ENCODE measurements at regions not wholly inside any gene's neighbourhood (a gene's known extent, or its start where the extent isn't known, plus 50 kb on each side); places are given as distances from the start of the nearest gene placed in this dataset.
A peak's percentile ranks its signal among the peaks of the same experiment; 100 is the strongest.

DNA sequence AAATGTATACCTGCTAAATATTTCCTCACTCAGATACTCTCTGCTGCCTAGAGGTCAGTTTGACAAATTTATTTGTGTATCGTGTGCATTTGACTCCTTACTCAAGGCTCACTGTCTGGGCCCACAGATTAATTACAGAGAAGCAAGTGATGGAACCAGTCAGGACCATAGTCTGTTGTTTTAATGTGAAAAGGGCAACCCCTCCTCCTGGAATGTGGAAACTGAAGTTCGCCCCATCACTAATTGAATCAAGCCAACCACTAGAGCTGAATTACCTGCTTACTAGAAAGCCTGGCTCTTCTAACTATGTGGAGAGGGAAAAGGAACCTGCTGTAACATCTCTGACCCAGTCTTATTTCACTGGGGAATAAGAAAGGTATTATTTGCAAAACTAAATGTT is 199.9 kb upstream of the KRR1 start:
- H3K36me3 Mint-ChIP-seq (ENCODE audit: low read depth): no peaks in the 10 kb centered on the region
- H3K27me3 Mint-ChIP-seq: peaks cover 4% of the 10 kb centered on the region
- no peaks in the 10 kb centered on the region for H3K9me3 Mint-ChIP-seq
- no peak overlapping the region for H3K27ac Mint-ChIP-seq
- no peak overlapping the region for H3K4me3 Mint-ChIP-seq
- peaks cover 23% of the 10 kb centered on the region for H3K4me1 Mint-ChIP-seq (ENCODE audit: low read depth)

DNA sequence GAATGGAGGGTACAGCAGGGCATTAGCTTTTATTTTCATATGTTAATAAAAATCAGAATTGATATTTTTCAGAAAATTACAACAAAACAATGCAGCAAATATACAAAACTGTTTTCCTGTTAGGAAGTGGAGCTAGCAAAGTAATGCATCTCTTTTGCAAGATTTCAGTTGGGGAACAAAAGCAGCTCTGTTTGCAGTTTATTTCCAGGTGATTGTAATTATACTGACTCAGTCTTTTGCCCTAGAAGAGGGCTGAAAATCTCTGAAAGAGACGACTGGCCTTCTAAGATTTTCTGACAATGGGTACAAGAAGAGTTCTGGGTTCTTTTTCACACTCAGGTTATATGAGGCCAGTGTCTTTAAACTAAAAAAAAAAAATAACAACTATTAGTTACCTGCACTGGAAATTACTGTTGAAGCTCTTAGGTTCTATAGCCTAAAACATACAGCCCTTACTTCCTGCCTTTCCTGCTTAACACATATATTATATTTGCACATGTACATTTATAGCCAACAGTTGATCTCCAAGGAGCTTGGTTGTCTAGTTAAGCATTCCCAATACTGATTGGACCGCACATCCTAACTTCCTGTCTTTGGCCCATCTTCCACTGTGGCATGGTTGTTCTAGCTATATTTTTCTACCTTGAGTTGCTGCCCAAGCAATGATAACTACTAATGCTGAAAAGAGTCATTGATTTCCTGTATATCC is 199.1 kb upstream of the KRR1 start:
- H3K36me3 Mint-ChIP-seq (ENCODE audit: low read depth): no peaks in the 10 kb centered on the region
- no peaks in the 10 kb centered on the region for H3K9me3 Mint-ChIP-seq
- peaks cover 23% of the 10 kb centered on the region for H3K4me1 Mint-ChIP-seq (ENCODE audit: low read depth)
- H3K27me3 Mint-ChIP-seq: peaks cover 4% of the 10 kb centered on the region
- H3K27ac Mint-ChIP-seq: no peak overlapping the region
- H3K4me3 Mint-ChIP-seq: no peak overlapping the region

DNA sequence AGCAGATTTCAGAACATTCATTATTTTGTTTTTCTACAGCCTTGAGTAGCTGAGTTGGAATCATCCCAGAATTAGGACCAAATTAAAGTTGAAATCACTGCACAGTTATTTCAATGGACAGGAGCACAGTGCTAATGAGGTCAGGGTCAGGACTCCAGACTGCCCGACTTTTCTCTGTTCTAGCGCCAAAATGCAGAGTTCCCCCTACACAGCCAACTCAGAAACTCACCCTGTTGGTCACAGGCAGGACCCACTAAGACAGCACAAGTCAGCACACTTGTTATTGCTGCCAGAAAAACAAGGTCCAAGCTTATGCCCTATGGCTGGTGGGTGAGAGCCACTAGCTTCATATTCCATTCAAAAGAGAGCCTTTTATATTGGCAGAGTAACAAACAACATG is 198.1 kb upstream of the KRR1 start:
- Mint-ChIP-seq H3K9me3 (no peaks in the 10 kb centered on the region), H3K27me3 (peaks cover 4% of the 10 kb centered on the region), H3K4me1 (ENCODE audit: low read depth) (peaks cover 20% of the 10 kb centered on the region), H3K36me3 (ENCODE audit: low read depth) (no peaks in the 10 kb centered on the region), H3K4me3 (no peak overlapping the region), H3K27ac (no peak overlapping the region)

DNA sequence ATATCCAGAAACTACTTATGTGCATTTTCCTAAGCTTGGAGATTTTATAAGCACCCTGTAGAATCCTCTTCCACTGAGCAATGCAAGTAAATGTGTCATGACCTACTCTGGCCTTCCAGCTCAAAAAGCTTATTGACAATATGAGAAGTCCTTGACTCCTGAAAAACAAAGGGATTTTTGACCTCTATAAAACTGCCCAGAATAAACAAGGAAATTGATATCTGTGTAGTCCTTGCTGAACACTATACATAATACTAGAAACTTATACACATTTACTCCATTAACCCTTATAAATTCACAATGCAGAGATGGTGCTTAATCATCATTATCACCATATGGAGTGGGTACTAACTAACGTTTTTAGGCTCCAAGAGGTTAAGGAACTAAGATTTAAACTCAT is 197.4 kb upstream of the KRR1 start:
- H3K27me3 Mint-ChIP-seq: peaks cover 4% of the 10 kb centered on the region

DNA sequence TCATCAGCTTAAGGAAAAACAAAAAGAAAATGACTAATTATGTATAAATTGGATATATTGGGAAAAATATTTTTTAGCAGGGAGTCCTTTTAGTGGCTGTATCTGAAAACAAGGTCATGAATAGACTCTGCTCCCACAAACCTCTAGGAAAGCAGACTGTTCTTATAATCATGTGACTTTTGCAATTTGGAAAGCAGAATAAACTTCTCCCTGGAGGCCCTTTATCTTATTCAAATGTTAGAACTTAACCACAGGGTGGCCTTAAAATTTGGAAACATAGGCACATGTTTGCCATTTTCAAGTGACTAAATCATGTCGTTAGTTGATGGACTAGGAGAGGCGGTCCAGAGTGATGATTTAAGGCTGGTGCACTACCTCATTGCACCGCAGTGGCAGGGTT is 196.6 kb upstream of the KRR1 start:
- Mint-ChIP-seq H3K9me3 (no peaks in the 10 kb centered on the region), H3K36me3 (ENCODE audit: low read depth) (no peaks in the 10 kb centered on the region), H3K27me3 (peaks cover 4% of the 10 kb centered on the region), H3K4me3 (no peak overlapping the region), H3K27ac (no peak overlapping the region), H3K4me1 (ENCODE audit: low read depth) (peaks cover 9% of the 10 kb centered on the region)

More for the DNA sequence above, 197.4 kb upstream of the KRR1 start:
- Mint-ChIP-seq H3K36me3 (ENCODE audit: low read depth) (no peaks in the 10 kb centered on the region), H3K4me1 (ENCODE audit: low read depth) (peaks cover 15% of the 10 kb centered on the region), H3K4me3 (no peak overlapping the region), H3K27ac (no peak overlapping the region), H3K9me3 (no peaks in the 10 kb centered on the region)

DNA sequence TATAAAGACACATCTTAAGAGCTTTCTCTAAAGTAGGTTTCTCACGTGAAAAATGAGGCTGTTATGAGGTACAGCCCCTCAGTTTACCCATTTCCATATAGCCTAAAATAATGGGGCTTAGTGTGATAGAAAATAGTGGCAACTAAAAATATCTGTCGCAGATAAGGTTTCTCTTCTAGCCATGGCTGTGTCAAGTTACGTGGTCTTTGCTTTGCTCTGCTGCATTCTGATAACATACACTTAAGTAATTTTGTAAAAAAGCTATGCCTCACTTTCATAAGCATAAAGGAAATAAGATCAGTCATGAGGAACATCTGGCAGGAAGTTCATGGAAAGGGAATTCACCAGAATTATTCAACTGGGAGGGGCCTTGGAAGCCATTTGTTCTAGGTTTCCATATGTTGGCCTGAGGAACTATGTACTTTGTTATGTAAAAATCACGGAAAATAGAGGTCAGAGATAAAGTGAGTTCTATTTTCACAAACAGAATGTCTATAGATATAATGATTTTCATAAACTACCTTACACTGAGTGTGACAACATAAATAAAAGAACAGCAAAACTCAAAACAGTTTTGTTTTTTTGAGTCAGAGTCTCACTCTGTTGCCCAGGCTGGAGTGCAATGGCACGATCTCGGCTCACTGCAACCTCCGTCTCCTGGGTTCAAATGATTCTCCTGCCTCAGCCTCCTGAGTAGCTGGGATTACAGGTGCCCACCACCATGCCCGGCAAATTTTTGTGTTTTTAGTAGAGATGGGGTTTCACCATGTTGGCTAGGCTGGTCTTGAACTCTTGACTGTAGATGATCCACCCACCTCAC is 195.6 kb upstream of the KRR1 start:
- no peak overlapping the region for H3K27ac Mint-ChIP-seq
- peaks cover 4% of the 10 kb centered on the region for H3K27me3 Mint-ChIP-seq
- H3K4me1 Mint-ChIP-seq (ENCODE audit: low read depth): peaks cover 8% of the 10 kb centered on the region
- no peaks in the 10 kb centered on the region for H3K36me3 Mint-ChIP-seq (ENCODE audit: low read depth)
- H3K9me3 Mint-ChIP-seq: no peaks in the 10 kb centered on the region
- H3K4me3 Mint-ChIP-seq: no peak overlapping the region

DNA sequence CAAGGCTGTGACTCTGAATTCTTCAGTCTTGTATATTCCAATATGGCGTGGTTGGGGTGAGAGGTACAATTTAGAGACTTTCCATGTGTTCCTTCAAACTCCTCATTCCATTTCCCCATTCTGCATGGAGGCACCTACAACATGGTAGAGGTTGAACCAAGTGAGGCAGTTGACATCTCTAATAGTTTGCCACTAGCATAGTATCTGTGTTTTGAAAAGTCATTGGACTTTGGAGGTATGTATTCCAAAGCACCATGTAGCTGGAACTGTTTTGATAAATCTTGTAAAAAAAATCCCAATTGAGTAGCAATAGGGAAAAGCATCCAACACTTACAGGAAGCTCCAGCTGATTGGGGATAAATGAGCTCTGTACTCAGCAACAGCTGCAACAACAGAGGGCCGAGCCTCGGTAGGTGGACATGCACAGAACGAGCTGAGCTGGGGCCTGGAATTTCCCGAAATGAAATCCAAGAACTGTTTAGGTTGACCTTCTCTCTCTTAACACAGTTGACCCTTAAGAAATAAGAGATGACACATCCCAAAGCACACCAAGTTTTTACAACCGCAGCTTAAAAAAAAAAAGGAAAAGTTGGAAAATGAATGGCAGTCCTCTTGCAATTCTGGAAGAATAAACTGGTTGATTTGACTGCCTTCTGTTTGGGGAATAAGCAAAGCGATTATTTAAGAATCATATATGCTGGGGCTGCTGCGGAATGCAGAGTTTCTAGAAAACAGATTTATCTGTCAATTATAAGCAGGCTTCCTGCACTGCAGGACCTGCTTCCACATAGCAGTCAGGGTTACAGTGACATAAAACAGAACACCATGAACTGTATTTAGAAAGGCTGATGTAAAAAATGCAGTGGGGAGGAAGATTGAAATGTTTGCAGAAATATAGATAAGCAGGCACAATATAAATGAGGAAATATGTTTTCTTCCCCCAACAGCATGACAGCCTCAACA is 194.6 kb upstream of the KRR1 start:
- no peak overlapping the region for H3K4me3 Mint-ChIP-seq
- peaks cover 9% of the 10 kb centered on the region for H3K4me1 Mint-ChIP-seq (ENCODE audit: low read depth)
- no peaks in the 10 kb centered on the region for H3K36me3 Mint-ChIP-seq (ENCODE audit: low read depth)
- no peak overlapping the region for H3K27ac Mint-ChIP-seq
- H3K9me3 Mint-ChIP-seq: no peaks in the 10 kb centered on the region
- H3K27me3 Mint-ChIP-seq: peaks cover 4% of the 10 kb centered on the region

DNA sequence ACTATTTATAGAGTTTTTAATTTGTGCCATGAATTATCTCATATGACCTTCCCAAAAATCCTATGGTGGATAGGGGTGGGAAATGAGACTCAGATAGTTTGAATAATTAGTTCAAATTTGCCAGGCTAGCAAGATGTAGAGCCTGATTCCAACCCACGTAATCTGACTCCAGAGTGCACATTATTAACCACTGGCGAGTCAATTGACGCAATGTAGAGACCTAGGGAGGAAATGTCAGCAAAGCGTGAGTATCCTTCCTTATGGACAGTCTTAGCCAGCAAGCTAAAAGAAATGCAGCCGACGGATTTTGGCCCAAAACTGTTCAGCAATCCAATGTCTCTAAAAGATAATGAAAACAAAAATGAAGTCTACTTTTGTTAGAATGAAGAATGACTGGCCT is 193.3 kb upstream of the KRR1 start:
- peaks cover 9% of the 10 kb centered on the region for H3K4me1 Mint-ChIP-seq (ENCODE audit: low read depth)
- H3K36me3 Mint-ChIP-seq (ENCODE audit: low read depth): no peaks in the 10 kb centered on the region
- peaks cover 4% of the 10 kb centered on the region for H3K27me3 Mint-ChIP-seq

DNA sequence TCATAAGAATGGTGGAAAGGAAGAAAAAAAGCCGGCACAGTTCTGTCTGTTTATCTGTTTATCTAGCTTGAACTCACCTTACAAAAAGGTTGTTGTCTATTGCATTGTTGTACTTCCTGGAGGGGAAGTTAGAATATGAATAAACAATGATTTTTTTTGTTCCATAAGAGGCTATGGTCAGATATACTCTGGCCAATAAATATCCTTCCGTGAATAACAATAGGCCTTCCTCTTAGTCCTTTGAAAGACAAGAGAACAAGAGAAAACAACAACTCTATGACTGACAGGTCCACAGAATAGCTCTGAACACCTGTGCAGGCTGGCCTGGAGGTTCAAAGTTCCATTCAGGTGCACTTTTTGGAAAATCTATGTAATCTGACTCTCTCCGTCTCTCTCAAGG is 192.8 kb upstream of the KRR1 start:
- peaks cover 9% of the 10 kb centered on the region for H3K4me1 Mint-ChIP-seq (ENCODE audit: low read depth)
- H3K9me3 Mint-ChIP-seq: no peaks in the 10 kb centered on the region

More for the DNA sequence above, 193.3 kb upstream of the KRR1 start:
- no peak overlapping the region for H3K4me3 Mint-ChIP-seq
- H3K27ac Mint-ChIP-seq: no peak overlapping the region
- no peaks in the 10 kb centered on the region for H3K9me3 Mint-ChIP-seq

DNA sequence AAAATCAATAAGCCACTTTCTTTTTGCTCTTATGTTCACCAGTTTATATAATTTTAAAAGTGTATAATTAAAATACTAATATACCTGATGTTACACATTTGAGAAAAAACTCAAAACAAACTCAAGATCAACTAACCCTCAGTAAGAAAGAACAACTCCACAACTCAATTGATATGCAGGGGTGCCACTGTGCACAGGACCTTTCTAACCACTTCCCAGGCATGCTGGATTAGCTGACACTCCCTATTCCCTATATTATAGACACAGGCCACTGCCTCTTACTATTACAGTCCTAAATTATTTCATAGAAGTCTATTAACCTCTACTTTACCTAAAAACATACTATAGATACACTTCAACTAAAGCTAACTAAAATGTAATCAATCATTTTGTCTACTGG is 191.7 kb upstream of the KRR1 start:
- Mint-ChIP-seq H3K27me3 (no peaks in the 10 kb centered on the region), H3K9me3 (no peaks in the 10 kb centered on the region), H3K27ac (no peak overlapping the region), H3K36me3 (ENCODE audit: low read depth) (no peaks in the 10 kb centered on the region), H3K4me3 (no peak overlapping the region), H3K4me1 (ENCODE audit: low read depth) (peaks cover 9% of the 10 kb centered on the region)

More for the DNA sequence above, 192.8 kb upstream of the KRR1 start:
- no peaks in the 10 kb centered on the region for H3K36me3 Mint-ChIP-seq (ENCODE audit: low read depth)
- H3K4me3 Mint-ChIP-seq: no peak overlapping the region
- no peak overlapping the region for H3K27ac Mint-ChIP-seq
- peaks cover 4% of the 10 kb centered on the region for H3K27me3 Mint-ChIP-seq

DNA sequence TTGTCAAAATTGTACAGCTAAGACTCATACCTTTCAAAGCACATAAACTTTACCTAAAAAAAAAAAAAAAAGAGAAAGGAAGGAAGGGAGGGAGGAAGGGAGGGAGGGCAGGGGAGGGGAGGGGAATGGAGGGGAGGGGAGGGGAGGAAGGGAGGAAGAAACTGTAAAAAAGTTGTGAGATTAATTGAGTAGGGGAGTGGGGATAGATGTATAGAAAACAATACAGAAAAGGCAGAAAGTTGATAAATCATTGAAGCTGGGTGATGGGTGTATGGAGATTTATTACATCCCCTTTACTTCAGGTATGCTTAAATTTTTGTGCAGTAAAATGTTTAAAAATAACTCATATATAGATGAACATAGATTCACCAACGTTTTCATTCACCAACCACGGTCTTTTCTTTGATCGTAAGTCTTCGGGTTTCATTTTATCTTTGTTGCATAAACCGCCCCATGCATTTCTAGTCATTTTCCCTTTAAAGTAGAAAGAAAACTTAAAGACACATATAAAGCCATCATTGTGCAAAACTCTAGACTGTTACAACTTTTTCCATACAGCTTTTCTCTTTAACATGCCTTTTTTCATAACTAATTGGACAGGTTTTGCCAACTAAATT is 191.2 kb upstream of the KRR1 start:
- Mint-ChIP-seq H3K27ac (no peak overlapping the region), H3K27me3 (no peaks in the 10 kb centered on the region), H3K36me3 (ENCODE audit: low read depth) (no peaks in the 10 kb centered on the region), H3K4me1 (ENCODE audit: low read depth) (peaks cover 9% of the 10 kb centered on the region), H3K9me3 (no peaks in the 10 kb centered on the region), H3K4me3 (no peak overlapping the region)

DNA sequence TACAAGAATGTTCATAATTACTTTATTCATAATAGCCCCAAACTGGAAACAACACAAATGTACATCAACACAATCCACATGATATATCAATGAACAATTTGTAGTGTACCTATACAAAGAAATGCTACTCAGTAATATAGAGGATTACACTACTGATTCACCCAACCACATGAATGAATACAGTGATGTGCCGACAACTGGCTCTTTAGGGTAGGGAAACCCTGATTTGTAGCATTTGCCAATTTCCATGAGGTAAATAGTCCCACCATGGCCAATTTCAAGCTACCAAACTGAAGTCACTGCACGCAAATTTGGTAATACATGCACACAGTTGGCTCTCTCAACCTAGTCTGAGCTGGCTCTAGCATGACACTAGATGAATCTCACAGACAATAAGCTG is 190.4 kb upstream of the KRR1 start:
- Mint-ChIP-seq H3K4me3 (peak overlapping the region; percentile 33), H3K27ac (no peak overlapping the region), H3K4me1 (ENCODE audit: low read depth) (peaks cover 9% of the 10 kb centered on the region), H3K36me3 (ENCODE audit: low read depth) (no peaks in the 10 kb centered on the region), H3K9me3 (no peaks in the 10 kb centered on the region), H3K27me3 (no peaks in the 10 kb centered on the region)

DNA sequence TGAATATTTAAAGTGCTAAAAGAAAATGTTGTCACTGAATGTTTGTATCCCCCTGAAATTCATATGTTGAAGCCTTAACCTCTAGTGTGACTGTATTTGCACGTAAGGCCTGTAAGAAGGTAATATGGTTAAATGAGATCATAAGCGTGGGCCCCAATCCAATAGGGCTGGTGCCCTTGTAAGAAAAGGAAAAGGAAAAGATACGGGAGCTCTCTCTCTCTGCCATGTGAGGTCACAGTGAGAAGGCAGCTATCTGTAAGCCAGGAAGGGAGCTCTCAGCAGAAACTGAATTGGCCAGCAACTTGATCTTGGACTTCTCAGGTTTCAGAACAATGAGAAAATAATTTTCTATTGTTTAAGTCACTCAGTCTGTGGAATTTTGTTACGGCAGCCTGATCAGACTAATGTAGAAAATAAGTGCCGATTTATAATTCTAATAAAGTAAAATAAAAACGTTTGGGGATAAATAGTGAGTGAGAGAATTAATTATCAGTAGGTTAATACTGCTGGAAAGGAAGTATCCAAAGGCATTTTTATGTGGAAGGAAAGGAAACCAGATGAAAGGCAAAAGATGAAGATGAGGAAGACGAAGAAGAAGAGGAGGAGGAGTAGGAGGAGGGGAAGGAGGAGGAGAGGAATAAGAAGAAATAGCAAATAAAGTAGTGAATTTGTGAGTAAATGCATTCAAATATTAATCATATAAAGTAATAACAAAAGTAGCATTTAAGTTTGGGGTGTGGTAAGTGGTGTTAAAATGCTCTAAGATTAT is 188.5 kb upstream of the KRR1 start:
- no peaks in the 10 kb centered on the region for H3K9me3 Mint-ChIP-seq
- no peaks in the 10 kb centered on the region for H3K36me3 Mint-ChIP-seq (ENCODE audit: low read depth)
- H3K4me3 Mint-ChIP-seq: no peak overlapping the region
- H3K27ac Mint-ChIP-seq: no peak overlapping the region
- H3K27me3 Mint-ChIP-seq: no peaks in the 10 kb centered on the region
- H3K4me1 Mint-ChIP-seq (ENCODE audit: low read depth): peaks cover 9% of the 10 kb centered on the region

DNA sequence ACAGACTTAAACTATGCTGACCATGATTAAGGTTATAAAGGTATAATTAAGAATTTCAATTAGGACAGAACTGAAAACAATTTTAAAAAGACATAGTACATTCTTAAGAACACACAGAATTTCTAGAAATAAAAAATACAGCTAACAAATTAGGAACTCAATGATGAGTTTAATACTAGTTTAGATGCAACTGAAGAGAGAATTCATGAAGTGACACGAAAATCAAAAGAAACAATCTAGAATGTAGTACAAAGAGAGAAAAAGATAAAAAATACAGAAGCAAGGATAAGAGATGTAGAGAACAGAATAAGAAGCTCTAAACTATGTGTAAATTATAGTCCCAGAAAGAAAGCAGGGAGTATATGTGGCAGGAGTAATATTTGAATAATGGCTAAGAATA is 187.8 kb upstream of the KRR1 start:
- H3K27ac Mint-ChIP-seq: no peak overlapping the region
- H3K9me3 Mint-ChIP-seq: no peaks in the 10 kb centered on the region
- no peaks in the 10 kb centered on the region for H3K27me3 Mint-ChIP-seq
- H3K4me3 Mint-ChIP-seq: no peak overlapping the region
- H3K4me1 Mint-ChIP-seq (ENCODE audit: low read depth): peaks cover 9% of the 10 kb centered on the region
- no peaks in the 10 kb centered on the region for H3K36me3 Mint-ChIP-seq (ENCODE audit: low read depth)

Data from stimulated activated naive CD8-positive, alpha-beta T cell treated with anti-CD3 and anti-CD28 coated beads, Interleukin-15, Interleukin-2, amounts not matched to agents 100 ng/mL and 50 ng/mL, for 24 hours (primary cell).